ENCODE measurements at regions not wholly inside any gene's neighbourhood (a gene's known extent, or its start where the extent isn't known, plus 50 kb on each side); places are given as distances from the start of the nearest gene placed in this dataset.

GRCh38 chr14:76551906-76552305 is 176.0 kb downstream of the ESRRB start:
- DNase-seq (ENCODE audit: low read depth, low spot score) = no peak
- in situ Hi-C loops (cut with HindIII; ENCODE audit: low sequenced_read_pairs) = no loop called here
- no peak overlapping the region for H3K4me3 ChIP-seq (ENCODE audit: low read depth, low read length)
- TF ChIP-seq, protein P1, sequence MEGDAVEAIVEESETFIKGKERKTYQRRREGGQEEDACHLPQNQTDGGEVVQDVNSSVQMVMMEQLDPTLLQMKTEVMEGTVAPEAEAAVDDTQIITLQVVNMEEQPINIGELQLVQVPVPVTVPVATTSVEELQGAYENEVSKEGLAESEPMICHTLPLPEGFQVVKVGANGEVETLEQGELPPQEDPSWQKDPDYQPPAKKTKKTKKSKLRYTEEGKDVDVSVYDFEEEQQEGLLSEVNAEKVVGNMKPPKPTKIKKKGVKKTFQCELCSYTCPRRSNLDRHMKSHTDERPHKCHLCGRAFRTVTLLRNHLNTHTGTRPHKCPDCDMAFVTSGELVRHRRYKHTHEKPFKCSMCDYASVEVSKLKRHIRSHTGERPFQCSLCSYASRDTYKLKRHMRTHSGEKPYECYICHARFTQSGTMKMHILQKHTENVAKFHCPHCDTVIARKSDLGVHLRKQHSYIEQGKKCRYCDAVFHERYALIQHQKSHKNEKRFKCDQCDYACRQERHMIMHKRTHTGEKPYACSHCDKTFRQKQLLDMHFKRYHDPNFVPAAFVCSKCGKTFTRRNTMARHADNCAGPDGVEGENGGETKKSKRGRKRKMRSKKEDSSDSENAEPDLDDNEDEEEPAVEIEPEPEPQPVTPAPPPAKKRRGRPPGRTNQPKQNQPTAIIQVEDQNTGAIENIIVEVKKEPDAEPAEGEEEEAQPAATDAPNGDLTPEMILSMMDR (IDR thresholded peaks at IDR 0.05; ENCODE audit: low read depth, low read length) = no peak

- in situ Hi-C loops (cut with HindIII; ENCODE audit: low sequenced_read_pairs) = no loop called here
- TF ChIP-seq, protein P1 (IDR thresholded peaks at IDR 0.05; ENCODE audit: low read depth, low read length) = no peak
- no peak overlapping the region for H3K4me3 ChIP-seq (ENCODE audit: low read depth, low read length)
- no peak for DNase-seq (ENCODE audit: low read depth, low spot score)
Measured at GRCh38 chr14:76564471-76565422, 188.8 kb downstream of the ESRRB start.

DNA sequence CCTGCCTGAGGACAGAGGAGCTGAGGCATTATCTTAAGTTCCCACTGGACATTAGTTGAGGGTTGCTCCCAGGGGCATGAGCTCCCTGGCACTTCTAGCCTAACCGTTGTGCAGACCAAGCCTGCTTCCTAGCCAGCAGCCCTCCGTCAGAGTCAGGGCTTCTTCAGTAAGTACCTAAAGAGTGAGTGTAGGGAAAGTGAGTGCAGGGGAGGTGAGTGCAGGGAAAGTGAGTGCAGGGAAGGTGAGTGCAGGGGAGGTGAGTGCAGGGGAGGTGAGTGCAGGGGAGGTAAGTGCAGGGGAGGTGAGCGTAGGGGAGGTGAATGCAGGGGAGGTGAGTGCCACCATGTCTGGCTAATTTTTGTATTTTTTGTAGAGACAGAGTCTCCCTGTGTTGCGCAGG is 190.5 kb downstream of the ESRRB start:
- DNase-seq (ENCODE audit: low read depth, low spot score) = no peak
- TF ChIP-seq, protein P1 (IDR thresholded peaks at IDR 0.05; ENCODE audit: low read depth, low read length) = no peak
- no peak overlapping the region for H3K4me3 ChIP-seq (ENCODE audit: low read depth, low read length)
- in situ Hi-C loops (cut with HindIII; ENCODE audit: low sequenced_read_pairs) = no loop called here

DNA sequence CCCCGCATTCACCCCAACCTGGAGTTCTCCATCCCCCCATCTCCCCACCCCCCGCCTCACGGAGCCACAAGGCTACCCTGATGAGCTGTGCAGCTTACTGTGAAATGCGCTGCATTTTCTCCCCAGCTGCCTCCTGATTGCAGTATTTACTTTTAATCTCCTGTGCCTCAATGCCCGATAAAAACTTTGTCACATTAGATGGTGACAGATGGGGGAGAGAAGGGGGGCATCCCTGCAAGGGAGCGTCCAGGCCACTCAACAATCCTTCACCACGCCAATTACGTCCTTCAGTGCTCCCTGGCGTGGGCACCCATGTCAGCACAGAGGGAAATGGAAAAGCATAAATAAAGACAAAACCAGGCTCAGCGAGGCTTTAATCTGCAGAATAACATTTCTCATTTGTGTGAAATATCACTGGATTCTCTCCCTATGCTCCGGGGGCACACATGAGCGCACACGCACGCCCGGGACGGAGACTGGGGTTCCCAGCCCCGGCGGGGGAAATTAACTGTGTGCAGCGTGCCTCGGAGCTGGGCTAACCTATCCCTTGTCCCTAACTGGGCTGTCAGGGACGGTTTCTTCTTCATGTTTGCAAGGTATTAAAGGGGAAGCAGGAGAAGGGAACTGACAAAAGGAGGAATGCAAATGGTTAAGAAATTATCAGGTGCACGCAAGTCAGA is 186.7 kb upstream of the VASH1 start:
- H3K4me3 ChIP-seq (ENCODE audit: low read depth, low read length) = no peak overlapping the region
- in situ Hi-C loops (cut with HindIII; ENCODE audit: low sequenced_read_pairs) = no loop called here
- TF ChIP-seq, protein P1 (IDR thresholded peaks at IDR 0.05; ENCODE audit: low read depth, low read length) = no peak
- no peak for DNase-seq (ENCODE audit: low read depth, low spot score)

GRCh38 chr14:76575108-76575507 is 186.2 kb upstream of the VASH1 start:
- DNase-seq (ENCODE audit: low read depth, low spot score) = no peak
- no peak overlapping the region for H3K4me3 ChIP-seq (ENCODE audit: low read depth, low read length)
- TF ChIP-seq, protein P1 (IDR thresholded peaks at IDR 0.05; ENCODE audit: low read depth, low read length) = no peak
- in situ Hi-C loops (cut with HindIII; ENCODE audit: low sequenced_read_pairs) = no loop called here

DNA sequence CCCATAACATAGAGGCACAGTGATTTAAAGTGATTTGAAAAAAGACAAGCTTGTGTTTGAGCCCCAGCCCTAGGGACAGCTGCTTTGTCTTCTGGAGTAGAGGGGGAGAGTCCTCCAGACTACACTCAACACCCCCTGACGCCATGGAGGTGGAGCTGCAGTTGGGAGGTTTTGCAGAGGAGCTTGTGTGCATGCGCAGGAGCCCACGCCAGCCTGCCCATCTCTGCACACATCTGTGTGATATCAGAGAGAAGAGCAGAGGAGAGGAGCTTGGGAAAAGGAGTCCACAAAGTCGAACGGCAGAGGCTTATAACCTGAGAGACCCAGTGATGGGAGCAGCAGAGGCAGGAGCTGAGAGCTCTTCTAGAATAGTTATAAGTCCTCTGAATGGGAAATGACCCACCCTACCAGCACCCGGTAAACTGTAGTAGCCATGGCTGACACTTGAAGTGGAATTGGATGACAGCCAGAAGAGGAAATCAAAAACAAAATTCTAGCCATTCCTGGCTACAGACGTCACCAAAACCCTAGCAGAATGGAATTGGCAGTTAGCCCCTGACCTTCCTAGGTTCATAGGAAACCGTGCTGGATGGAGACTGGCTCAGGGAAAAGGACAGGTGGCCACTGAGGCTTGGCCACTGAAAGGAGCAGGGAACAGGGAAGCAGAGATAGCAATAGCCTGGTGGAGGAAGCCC is 185.1 kb upstream of the VASH1 start:
- in situ Hi-C loops (cut with HindIII; ENCODE audit: low sequenced_read_pairs) = no loop called here

More for the DNA sequence above, 185.1 kb upstream of the VASH1 start:
- DNase-seq (ENCODE audit: low read depth, low spot score) = no peak
- no peak overlapping the region for H3K4me3 ChIP-seq (ENCODE audit: low read depth, low read length)
- TF ChIP-seq, protein P1 (IDR thresholded peaks at IDR 0.05; ENCODE audit: low read depth, low read length) = no peak
